Activated CD8-positive, alpha-beta T cell treated with anti-CD3 and anti-CD28 coated beads for 36 hours (primary cell): ENCODE measurements at regions not wholly inside any gene's neighbourhood (a gene's known extent, or its start where the extent isn't known, plus 50 kb on each side); places are given as distances from the start of the nearest gene placed in this dataset.
"Not testable (repeated sequence)": the region's sequence is repeated elsewhere in the genome, so short reads cannot be mapped to it uniquely, and the experiment has no call there.

Experiments used
- ATAC-seq: fragments of 200-7000 bp; cut with Tn5 transposase; one replicate; pipeline ENCODE4 v1.10.0; 2021; ENCODE audit warnings: mild to moderate bottlenecking, moderate library complexity
- CTCF ChIA-PET: fragments of 350-600 bp; sonication (Branson Sonifier 250); formaldehyde crosslinking; loops from one replicate; lab custom pipeline; 2021; ENCODE audit warnings: antibody characterized with exemption; lab: Charles Lee
- POLR2A ChIA-PET: fragments of 350-600 bp; sonication (Branson Sonifier 250); formaldehyde crosslinking; loops from one replicate; lab custom pipeline; 2021; ENCODE audit warnings: antibody characterized with exemption; lab: Charles Lee
- DNase-seq: peaks from one replicate; pipeline ENCODE4 v3.0.0-alpha.2; 2020
- H3K27ac Mint-ChIP-seq: one replicate; pipeline ENCODE4 v1.8.0; 2021; ENCODE audit warnings: mild to moderate bottlenecking, mixed read lengths
- H3K27me3 Mint-ChIP-seq: one replicate; pipeline ENCODE4 v1.8.0; 2021; ENCODE audit warnings: mixed read lengths
- H3K36me3 Mint-ChIP-seq: one replicate; pipeline ENCODE4 v1.8.0; 2021; ENCODE audit warnings: low read depth, mixed read lengths
- H3K4me1 Mint-ChIP-seq: one replicate; pipeline ENCODE4 v1.8.0; 2021; ENCODE audit warnings: low read depth, mixed read lengths
- H3K4me3 Mint-ChIP-seq: one replicate; pipeline ENCODE4 v1.8.0; 2021; ENCODE audit warnings: mild to moderate bottlenecking, moderate library complexity, mixed read lengths
- H3K9me3 Mint-ChIP-seq: one replicate; pipeline ENCODE4 v1.8.0; 2021; ENCODE audit warnings: mixed read lengths
- CTCF ChIP-seq: fragments of 200-600 bp; IDR thresholded peaks from one replicate; pipeline ENCODE4 v1.8.0; 2022; ENCODE audit warnings: antibody characterized with exemption, mild to moderate bottlenecking
- intact Hi-C: fragments of 100-400 bp; cut with micrococcal nuclease; formaldehyde crosslinking; loops from one replicate; pipeline ENCODE4 v1.10.0; 2022

DNA sequence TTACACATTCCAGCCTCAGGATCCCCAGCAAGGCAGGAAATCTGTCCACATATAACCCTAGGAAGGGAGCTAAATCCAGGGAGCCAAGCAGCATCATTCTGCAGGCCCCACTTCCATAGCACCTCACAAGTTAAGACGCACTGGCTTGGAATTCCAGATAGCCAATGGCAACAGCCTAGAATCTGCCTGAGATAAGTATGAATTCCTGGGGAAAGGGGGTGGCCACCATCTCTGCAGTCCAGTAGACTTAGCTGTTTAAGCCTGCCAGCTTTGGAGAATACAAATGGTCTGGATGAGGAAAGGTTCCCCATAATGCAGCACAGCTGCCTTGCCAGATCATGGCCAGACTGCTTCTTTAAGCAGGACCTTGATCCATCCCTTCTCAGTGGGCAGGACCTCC is 179.4 kb upstream of the PRSS1 start:
- CTCF ChIA-PET: interaction anchor here (1.1 to 2.5 kb wide), 3 partner anchors 12 to 19 kb away, joined by 3 to 12 read pairs (median 4); no protein-coding TSS in a partner anchor
- no peak for TF ChIP-seq CTCF
- POLR2A ChIA-PET: no interaction called here
- ATAC-seq (no peak), DNase-seq (no peak)
- no peak overlapping the region for H3K4me3 Mint-ChIP-seq
- intact Hi-C loops: no loop called here
- no peaks in the 10 kb centered on the region for H3K36me3 Mint-ChIP-seq
- no peaks in the 10 kb centered on the region for H3K9me3 Mint-ChIP-seq
- peaks cover 1% of the 10 kb centered on the region for H3K27me3 Mint-ChIP-seq
- peaks cover 2% of the 10 kb centered on the region for H3K4me1 Mint-ChIP-seq
- H3K27ac Mint-ChIP-seq: no peak overlapping the region

- TF ChIP-seq CTCF: no peak
- no peak overlapping the region for H3K27ac Mint-ChIP-seq
- H3K4me3 Mint-ChIP-seq: no peak overlapping the region
- intact Hi-C loops: no loop called here
- ChIA-PET POLR2A (no interaction called here), CTCF (interaction anchor here (2.5 kb wide), 1 partner anchor 10 kb away, joined by 12 read pairs; no protein-coding TSS in a partner anchor)
- H3K36me3 Mint-ChIP-seq: no peaks in the 10 kb centered on the region
- DNase-seq: no peak
- H3K4me1 Mint-ChIP-seq: peaks cover 2% of the 10 kb centered on the region
- no peaks in the 10 kb centered on the region for H3K9me3 Mint-ChIP-seq
- peaks cover 1% of the 10 kb centered on the region for H3K27me3 Mint-ChIP-seq
- ATAC-seq: peak; percentile 56
These were observed 180.7 kb upstream of the PRSS1 start for GRCh38 chr7:142568435-142569097.

DNA sequence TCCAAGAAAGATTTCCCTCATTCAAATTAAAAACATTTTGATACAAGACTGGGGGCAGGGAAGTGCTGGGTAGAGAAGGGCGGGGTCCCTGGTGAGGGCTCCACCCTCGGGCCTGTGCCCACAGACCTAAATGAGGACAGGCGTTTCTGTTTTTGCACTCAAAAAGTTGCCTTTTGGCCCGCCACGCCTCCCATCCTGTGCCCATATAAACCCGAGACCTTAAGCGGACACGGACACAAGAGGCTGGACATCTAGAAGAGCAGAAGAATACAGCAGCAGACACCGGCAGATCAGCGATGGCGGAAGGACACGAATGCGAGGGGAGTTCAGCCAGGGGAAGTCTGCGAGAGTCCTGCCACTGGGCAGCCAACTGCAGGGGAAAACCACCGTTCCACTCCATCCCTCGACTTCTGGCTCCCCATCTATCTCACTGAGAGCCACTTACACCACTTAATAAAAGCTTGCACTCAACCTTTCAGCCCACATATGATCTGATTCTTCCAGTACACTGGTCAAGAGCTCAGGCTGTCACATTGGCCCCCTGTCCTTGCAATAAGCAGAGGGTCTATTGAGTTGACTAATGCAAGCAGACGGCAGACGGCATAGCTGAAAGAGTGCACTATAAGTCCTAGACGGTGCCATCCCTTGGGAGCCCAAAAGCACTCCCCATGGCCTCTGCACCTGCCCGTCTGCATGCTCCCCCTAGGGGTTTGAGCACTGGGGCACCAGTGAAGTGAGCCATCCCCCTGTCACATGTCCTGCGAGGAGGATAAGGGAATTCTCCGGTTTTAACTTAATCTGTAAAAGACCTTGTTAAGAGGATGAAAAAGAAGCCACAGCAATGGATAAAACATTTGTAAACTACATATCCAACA is 181.8 kb upstream of the PRSS1 start:
- POLR2A ChIA-PET: no interaction called here
- ATAC-seq (no peak), DNase-seq (no peak)
- Mint-ChIP-seq H3K27me3 (peaks cover 1% of the 10 kb centered on the region), H3K27ac (no peak overlapping the region), H3K4me3 (no peak overlapping the region), H3K9me3 (no peaks in the 10 kb centered on the region), H3K4me1 (peaks cover 2% of the 10 kb centered on the region), H3K36me3 (no peaks in the 10 kb centered on the region)
- intact Hi-C loops: no loop called here
- TF ChIP-seq CTCF: no peak
- CTCF ChIA-PET: interaction anchor here (0.9 to 1.5 kb wide), 2 partner anchors 9 to 19 kb away, joined by 3 to 5 read pairs; no protein-coding TSS in a partner anchor

GRCh38 chr7:142566271-142566670 is 183.0 kb upstream of the PRSS1 start:
- no peak overlapping the region for H3K4me3 Mint-ChIP-seq
- no peak for TF ChIP-seq CTCF
- ChIA-PET POLR2A (no interaction called here), CTCF (interaction anchor here (0.8 to 1.5 kb wide), 2 partner anchors 8 to 314 kb away, joined by 3 to 5 read pairs; no protein-coding TSS in a partner anchor)
- ATAC-seq: no peak
- H3K27ac Mint-ChIP-seq: no peak overlapping the region
- peaks cover 4% of the 10 kb centered on the region for H3K27me3 Mint-ChIP-seq
- H3K4me1 Mint-ChIP-seq: peaks cover 2% of the 10 kb centered on the region
- intact Hi-C loops: no loop called here
- H3K36me3 Mint-ChIP-seq: no peaks in the 10 kb centered on the region
- no peaks in the 10 kb centered on the region for H3K9me3 Mint-ChIP-seq
- DNase-seq: no peak

DNA sequence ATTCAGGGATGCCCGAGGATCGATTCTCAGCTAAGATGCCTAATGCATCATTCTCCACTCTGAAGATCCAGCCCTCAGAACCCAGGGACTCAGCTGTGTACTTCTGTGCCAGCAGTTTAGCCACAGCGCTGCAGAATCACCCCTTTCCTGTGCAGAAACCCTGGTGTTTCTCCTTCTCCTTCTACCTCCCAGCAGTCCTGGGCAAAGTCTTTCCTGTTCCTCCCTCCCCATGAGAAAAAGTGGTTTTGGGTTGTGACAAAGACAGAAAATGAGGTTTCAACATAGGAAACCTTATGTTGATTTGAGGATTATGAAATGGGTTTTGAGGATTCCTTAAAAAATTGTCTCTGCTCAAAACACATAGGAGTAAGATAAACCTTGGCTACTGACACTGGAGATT is 185.1 kb upstream of the PRSS1 start:
- H3K9me3 Mint-ChIP-seq, H3K4me1 Mint-ChIP-seq, H3K27ac Mint-ChIP-seq, CTCF ChIA-PET, H3K27me3 Mint-ChIP-seq, H3K36me3 Mint-ChIP-seq, DNase-seq, ATAC-seq, intact Hi-C loops, POLR2A ChIA-PET: not testable (repeated sequence)
- peak overlapping the region; percentile 45 for H3K4me3 Mint-ChIP-seq
